ENCODE measurements at regions not wholly inside any gene's neighbourhood (a gene's known extent, or its start where the extent isn't known, plus 50 kb on each side); places are given as distances from the start of the nearest gene placed in this dataset.
"Not testable (repeated sequence)": the region's sequence is repeated elsewhere in the genome, so short reads cannot be mapped to it uniquely, and the experiment has no call there.

DNA sequence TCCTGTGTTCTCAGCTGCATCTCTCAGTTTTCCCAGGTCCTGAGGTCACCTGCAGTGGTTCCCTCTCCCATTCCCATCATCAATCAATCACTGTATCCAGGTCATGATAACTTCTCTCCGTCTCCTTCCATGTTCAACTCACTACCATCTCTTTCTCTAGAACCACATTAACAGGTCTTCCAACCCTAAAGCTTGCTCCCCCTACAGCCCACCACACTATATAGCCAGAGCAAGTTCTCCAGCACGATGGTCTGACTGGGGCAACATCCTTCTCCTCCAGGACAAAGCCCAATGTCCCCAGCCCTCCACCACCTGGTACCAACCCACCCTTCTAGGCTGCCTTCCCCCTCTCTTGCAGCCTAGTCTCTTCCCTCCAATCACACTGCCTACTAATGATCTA lies 241.6 kb downstream of the CDK5RAP2 start:
- no peak for DNase-seq

DNA sequence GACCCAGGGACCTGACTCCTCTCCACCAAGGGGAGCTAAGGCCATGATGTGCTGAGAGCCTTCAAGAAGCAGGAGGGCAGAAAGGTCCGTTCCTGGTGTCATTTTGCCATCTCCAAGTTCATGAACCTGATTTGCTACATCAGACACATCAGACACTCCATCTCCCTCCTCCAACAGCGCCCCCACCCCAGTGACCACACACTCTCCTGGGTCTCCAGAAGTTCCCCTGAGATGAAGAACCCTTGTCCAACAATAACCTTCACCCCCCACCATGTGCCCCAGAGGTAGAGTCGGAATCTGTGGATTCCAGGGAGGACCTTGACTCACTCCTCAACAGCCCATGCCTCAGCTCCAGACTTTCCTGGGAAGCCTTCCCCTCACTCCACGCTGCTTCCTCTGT lies 242.8 kb downstream of the CDK5RAP2 start:
- DNase-seq = no peak

DNA sequence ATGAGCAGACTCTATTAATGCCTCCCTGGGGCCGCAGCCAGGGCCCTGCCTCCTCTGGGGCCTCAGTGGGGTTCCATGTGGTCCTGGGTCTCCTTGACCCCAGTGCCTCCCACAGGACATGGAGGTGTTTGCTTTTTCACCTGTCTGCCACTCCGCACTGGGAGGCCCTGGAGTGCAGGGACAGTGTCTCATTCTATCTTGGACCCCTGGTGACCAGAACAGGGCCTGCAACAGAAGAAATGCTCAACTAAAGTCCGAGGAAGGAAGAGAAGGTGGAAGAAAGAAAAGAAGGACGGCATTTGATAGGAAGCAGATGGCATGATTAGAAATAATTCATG lies 243.2 kb downstream of the CDK5RAP2 start:
- no peak for DNase-seq

DNA sequence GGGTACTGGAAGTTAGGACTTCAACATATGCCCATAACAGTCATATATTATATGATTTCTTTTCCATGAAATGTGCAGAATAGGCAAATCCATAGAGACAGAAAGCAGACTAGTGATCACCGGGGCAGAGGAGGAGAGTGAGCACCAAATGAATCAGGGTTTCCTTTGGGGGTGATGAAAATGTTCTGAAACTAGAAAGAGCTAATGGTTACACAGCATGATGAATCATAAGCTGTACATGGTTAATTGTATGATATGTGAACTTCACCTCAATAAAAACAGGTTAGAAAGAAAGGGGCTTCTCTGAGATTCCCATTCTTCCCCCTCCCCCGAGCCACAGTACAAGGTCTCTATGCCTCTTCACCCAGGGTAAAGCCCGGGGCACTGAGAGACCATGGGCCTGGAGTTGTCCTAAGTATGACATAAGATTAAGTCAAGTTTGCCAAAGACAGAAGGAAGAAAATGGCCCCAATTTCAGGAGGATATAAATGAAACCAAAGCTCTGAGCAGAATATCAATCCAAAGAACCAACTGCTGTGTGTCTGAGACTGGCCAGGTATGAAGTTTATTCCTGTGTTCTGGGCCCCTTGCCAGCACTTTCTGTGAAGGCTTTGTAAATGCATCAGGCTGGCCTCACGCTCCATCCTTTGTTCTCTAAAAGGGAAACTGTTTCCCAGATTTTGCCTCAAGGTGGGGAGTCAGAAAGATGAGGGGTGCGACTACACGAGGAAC lies 243.8 kb downstream of the CDK5RAP2 start:
- DNase-seq = peak; percentile 37

DNA sequence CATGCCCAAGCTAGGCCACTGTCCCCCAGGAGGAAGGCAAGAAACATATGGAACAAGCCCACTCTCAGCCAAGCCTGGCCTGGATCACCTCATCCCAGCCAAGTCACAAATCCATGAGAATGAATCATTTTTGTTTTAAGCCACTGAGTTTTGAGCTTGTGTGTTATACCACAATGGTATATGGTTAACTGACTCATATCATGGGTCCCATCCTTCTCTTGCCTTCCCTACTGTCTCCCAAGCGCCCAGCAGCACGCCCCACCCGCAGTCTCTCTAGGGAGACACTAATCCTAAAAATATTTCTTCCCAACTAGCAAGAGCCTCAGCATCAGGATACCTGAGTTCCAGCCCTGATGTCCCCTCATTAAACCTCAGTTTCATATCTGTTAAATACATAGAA lies 248.1 kb downstream of the CDK5RAP2 start:
- no peak for DNase-seq

DNA sequence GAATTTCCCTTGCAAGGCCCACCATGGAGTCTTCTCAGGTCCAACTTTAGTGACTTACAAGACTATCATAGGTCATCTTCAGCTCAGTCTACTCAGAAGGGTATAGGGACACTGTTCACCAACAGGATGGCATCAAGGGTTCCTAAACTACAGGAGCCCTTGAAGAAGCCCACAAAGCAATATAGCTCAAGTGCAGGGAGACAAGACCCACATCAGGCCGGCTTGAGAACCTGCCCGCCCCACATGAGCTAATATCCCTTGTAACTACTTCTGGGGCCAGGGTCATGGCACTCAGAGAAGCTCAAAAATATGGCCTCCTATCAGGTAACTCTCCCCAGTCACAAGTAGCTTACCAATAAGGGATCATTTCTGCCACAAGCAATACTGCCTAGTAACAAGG lies 249.9 kb downstream of the CDK5RAP2 start:
- no peak for DNase-seq

DNA sequence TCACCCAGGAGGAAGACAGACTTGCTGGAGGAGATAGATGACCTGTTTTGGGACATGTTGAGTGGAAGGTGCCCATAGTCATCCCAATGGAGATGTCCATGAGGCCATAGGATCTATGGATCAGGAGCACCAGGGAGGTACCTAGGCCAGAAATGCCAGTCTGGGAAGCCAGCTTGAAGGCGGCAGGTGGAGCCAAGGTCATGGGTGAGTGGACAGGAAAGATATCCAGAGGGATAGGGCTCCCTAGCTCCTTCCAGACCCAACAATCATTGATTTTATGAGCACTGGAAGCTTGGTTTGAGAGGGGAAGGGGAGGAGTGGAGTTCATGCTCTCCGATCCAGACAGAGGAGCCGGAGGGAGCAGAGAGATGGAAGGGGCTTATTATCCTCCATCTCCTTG lies 252.6 kb downstream of the CDK5RAP2 start:
- DNase-seq = no peak

DNA sequence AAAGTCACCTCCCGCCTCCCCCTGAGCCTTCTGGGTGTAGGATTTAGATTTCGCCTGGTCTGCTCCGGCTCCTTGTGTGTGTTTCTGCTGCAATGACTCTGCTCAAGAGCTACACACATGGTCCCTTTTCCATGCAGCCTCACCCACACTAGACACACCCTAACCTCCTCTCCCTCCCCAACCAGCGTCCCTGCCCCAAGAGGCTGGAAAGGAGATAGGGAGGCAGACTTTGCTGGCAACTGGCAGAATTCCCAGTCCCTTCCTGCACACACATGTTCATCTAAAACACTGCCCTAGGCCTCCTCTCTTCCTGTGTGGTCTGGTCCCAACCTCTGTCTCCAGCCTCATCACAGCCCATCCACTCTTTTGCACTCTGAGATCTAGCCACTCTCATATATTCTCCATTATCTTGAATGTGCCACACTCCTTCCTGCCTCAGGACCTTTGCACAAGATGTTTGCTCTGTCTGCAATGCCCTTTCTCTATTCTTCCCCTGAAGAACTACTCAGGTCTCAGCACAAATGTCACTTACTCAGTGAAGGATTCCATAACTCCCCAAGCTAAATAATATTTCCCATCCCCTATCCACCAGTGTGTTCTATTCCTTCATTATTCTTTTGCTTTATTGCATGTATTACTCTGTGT lies 253.8 kb downstream of the CDK5RAP2 start:
- no peak for DNase-seq

DNA sequence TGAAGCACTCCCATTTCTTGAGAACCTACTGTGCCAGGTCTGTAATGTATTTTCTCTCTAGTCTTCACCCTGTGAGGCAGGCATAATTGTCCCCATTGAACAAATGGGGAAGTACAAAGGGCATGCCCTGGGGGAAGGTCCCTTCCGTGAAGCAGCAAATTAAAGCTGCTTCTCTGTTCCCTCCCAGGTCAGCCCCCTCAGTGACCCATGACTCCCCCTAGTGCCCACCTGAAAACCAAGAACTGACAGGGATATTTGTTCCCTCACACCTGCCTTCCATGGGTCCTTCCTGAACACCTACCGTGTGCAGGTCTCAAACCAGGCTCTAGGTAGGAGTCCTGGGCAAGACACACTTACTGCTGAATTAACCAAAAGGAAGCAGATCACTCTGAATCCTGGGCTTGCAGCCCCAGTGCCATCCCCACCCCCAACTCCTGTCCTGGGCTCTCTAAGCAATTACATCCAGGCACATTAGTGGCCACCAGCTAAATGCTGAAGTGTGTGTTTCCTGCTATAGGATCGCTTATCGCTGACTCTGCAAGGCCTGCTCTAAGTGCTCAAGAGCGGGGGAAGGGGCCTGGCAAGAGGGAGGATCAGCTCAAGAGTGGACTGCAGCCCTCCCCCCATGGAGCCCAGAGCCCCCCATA lies 254.8 kb downstream of the CDK5RAP2 start:
- DNase-seq = no peak

DNA sequence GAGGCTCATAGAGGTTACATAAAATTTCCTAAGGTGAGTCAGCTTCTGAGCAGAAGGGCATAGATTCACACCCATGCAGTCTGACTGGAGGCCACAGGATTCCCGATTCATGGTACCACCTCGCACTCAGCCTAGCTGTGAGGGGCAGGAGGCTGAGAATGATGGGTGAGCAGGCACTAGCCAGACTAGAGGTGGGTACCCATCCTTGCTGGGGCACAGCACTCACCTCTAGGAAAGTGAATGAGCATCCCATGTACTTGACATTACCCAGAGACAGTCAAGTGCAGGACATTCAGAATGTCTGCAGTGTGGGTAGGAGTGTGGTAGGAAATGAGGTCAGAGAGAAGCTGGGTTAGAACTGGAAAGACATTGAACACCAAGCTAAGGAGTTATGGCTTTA lies 255.5 kb downstream of the CDK5RAP2 start:
- no peak for DNase-seq

DNA sequence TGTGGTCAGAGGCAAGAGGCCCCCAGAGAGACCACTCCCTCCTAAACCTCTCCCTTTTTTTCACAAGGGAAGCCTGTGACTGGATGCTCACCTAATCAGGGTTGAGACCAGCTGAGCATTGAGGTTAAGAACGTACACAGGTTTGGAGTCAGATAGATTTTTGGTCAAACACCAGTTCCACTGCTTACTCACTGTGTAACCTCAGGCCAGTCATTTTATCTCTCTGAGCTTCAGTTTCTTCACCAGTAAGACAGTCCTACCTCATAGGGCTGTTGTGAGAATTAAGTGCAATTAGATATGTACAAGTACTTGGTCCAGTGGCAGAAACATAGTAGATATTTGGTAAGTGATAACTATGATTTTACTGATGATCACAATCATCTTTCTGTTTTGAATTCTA lies 256.8 kb downstream of the CDK5RAP2 start:
- DNase-seq = no peak

DNA sequence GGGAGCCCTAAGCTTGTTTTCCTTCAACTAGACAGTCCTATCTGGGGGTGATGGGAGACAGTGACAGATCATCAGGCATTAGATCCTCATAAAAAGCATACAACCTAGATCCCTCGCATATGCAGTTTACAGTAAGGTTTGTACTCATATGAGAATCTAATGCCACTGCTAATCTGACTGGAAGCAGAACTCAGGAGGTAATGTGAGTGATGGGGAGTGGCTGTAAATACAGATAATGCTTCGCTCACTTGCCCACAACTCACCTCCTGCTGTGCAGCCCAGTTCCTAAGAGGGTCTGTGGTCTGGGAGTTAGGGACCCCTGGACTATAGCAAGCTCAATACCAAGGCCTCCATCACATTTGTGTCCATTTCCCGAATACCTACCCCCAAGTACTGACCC lies 260.5 kb downstream of the CDK5RAP2 start:
- no peak for DNase-seq

DNA sequence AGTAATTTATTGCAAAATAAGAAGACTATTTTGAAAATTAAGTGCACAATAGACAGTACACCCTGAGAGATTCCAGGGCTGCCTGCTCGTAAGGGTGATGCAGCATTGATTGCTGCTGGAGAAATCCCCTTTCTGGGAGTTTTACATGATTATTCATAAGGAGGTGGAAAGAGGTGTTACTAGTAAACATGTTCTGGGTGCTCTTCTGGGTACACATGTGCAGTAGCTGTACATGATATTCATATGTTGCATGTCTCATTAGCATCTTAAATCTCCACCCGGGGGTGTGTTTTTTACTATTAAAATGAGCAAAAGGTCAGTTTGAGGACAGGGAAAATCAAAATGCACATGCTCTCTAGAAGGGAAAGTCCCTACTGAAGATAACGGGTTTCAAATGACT lies 264.8 kb downstream of the CDK5RAP2 start:
- DNase-seq = no peak

DNA sequence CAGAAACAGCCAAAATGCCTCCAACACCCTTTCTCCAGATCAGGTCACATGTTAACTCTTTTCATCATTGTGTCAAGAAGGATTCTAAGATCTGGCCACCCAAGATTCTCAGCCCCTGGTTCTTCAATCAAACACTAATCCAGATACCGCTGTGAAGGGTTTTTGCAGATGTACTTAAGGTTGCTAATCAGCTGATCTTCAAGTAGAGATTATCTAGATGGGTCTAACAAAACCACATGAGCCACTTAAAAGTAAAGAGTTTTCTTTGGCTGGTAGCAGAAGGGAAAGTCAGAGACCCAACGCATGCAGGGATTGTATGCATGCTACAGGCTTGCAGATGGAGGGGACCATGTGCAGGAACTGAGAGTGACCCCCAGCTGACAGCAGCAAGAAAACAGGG lies 267.9 kb downstream of the CDK5RAP2 start:
- no peak for DNase-seq

DNA sequence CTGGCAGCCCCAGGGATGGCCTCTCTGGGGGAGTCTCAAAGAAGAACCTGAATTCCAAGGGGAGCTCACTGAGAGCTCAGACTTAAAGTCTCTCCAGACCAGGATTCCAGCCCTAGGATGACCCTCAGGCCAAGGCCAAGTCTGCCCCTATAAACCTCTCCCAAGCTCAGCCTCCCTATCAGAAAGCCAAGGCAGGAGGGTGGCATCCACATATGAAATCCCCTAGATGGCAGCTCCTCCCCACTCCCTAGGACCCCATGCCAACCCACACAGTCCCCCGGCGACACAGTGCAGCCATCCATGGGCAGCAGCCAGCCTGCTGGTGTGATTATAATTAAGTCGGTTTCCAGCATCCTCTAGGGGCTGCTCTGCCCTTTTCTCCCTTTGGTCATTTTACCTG lies 269.9 kb downstream of the CDK5RAP2 start:
- no peak for DNase-seq

DNA sequence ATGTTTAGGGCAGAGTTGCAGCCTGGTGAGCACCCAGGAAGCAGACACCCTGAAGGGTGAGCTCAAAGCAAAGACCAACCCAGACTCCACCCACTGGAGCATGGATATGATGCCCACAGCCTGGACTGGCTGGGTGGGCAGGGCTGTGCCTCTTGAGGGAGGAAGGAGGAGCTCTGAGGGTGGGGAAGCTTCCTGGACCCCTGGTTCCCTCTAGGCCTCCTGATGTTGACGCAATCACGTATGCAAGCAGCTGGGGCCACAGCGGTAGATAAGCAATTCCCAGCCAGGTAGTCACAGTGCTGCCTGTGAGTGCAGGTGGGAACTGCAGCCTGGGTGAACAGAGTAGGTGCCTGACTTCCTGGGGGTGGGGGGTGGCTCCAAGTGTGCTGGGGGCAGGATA lies 271.5 kb downstream of the CDK5RAP2 start:
- no peak for DNase-seq

DNA sequence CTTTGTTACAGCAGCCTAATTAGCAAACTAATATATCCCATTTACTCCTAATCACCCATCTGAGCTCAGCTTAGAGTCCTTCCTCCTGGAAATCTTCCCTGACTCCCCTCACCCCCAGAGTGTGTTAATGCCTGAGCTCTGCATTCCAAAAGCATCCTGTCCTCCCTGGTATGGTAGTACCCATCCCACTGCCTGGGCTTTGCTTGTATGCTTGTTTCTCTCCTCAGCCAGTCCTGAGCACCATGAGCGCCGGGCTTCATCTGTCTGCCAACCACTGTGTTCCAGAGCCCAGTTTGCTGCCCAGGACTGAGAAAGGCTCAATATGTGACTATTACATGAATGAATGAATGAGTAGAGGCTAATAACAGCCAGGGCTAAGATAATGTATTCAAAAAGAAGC lies 272.4 kb downstream of the CDK5RAP2 start:
- DNase-seq = no peak

DNA sequence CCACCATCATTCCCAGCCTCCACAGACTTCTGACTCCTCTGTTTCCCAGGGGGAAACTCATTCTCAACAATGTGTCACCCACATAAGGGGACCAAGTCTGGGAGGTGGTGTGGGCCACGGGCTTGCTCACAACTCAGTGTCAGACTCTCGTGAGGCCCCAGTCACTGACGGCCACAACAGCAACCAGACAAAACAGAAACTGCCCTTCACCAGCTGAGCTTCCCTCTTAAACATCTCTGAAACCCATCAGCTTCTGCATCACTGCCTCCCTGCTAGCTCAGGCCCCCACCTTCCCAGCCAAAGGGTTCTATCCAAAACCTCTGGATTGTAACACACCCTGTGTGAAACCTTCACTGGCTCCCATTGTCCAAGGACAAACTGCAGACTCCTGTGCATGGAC lies 273.4 kb downstream of the CDK5RAP2 start:
- DNase-seq = no peak

DNA sequence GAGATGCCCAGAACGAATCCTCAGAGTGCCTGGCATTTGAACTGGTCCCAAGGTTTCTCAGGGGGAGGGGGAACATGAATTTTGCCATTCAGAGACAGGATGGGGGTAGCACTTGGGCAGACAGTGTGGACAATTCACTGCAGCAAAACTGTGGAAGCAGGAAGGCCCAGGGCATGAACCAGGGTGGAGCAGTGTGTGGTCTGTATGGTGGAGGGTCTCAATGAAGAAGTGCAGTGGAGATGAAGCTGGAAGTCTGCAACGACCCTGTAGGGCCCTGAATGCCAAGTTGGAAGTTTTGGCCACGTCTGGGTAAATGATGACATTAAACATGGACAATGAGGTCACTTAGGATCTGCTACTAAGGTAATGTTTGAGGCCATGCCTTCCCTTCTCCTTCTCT lies 273.9 kb downstream of the CDK5RAP2 start:
- no peak for DNase-seq

DNA sequence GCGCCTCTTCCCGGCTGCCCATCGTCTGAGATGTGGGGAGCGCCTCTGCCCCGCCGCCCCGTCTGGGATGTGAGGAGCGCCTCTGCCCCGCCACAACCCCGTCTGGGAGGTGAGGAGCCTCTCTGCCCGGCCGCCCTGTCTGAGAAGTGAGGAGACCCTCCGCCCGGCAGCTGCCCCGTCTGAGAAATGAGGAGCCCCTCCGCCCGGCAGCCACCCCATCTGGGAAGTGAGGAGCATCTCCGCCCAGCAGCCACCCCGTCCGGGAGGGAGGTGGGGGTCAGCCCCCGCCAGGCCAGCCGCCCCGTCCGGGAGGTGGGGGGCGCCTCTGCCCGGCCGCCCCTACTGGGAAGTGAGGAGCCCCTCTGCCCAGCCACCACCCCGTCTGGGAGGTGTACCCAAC lies 275.1 kb downstream of the CDK5RAP2 start:
- not testable (repeated sequence) for DNase-seq

DNA sequence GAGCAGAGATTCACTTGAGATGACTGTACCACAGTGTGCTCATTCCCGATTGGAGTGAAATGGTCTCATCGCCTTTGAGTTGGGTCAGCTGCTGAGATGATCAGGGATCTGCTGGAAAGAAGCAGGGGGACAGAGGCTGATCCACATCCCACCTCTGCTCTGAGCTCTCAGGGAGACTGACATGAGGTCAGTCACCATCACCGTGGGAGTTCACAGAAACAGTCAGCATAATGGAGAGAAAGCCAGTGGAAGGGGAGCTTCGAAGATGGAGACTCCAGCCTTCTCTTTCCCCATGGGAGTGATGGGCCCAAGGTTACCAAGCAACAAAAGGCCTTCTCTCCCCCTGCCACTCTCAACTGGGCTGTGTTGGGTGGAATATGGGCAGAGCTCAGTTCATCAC lies 276.4 kb downstream of the CDK5RAP2 start:
- no peak for DNase-seq

DNA sequence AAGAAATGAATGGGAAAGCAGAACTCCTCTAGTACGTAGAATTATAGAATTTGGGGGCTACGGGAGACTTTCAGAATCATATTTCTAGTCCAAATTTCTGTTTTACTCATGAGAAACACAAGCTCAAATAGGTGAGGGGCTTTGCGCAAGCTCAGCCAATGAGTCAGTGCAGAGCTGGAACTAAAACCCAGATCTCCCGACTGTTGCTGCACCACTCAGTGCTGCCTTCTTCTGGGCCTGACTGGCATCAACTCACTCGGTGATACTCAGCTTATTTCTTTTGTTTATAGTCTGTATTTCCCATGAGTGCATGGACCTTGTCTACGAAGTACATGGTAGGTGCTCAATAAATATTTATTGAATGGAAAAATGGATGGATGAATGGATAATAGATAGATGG lies 280.2 kb downstream of the CDK5RAP2 start:
- DNase-seq = no peak

DNA sequence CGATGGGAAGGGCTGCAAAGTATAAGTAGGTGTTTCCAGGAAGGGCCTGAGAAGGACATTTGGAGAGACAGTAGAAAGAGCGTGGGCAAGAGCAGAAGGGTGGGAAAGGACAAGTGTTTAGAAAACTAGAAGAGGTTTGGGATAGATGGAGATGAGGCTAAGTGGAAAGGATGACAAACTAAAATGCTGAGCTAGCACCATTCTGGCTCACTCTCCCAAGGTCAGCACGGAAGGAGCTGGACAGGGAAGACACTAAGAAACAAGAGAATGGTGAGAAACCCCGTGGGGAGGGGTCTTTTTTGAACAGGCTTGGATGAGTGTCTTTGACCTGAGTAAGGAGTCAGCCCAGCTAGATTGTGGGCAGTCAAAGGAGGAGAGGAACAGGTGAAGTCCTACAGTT lies 286.0 kb downstream of the CDK5RAP2 start:
- DNase-seq = no peak

DNA sequence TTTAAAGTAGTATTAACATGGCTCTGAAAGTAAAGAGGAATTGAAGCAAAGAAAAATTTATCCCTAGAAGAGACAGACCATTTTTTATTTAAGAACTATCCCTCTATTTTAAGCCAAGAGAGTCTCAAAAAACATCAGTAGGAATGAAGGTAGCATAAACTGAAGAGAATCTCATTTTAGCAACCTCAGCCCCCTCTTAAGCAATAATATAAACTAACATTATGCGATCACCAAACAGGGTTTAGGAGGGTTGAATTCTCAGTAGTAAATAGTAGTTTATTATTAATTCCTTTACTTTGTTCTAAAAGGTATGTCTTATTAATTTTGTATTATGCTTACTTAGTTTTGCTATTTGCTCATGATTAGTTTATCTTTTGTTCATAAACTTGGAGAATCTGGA lies 287.4 kb downstream of the CDK5RAP2 start:
- DNase-seq = no peak

DNA sequence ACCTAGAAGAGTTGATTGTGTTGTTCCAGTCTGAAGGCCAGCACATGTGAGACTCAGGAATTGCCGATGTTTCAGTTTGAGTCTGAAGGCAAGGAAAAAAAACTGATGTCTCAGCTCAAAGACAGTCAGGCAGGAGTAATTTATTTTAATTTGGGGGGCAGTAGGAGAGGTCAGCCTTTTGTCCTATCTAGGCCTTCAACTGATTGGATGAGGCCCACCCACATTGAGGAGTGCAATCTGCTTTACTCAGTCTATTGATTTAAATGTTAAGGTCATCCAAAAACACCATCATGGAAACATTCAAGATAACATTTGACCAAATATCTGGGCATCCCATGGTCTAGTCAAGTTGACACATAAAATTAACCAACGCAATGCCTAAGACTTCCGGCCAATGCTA lies 288.9 kb downstream of the CDK5RAP2 start:
- no peak for DNase-seq

All from activated CD4-positive, alpha-beta T cell treated with anti-CD3 and anti-CD28 coated beads, Interleukin-2, Interleukin-6, amounts not matched to agents 100 ng/mL and 50 ng/mL, durations not matched to agents 16 hours and 8 hours (primary cell).